ENCODE measurements at regions not wholly inside any gene's neighbourhood (a gene's known extent, or its start where the extent isn't known, plus 50 kb on each side); places are given as distances from the start of the nearest gene placed in this dataset.

- TF ChIP-seq CTCF (IDR thresholded peaks at IDR 0.05; ENCODE audit: low read depth, low read length) = no peak
- no peak for DNase-seq (ENCODE audit: low read depth, low spot score)
- in situ Hi-C loops (cut with HindIII; ENCODE audit: low sequenced_read_pairs) = no loop called here
- no peak overlapping the region for H3K4me3 ChIP-seq (ENCODE audit: low read depth, low read length)
These were observed 978.3 kb upstream of the TENM3 start for GRCh38 chr4:181264893-181265292.

- no peak for DNase-seq (ENCODE audit: low read depth, low spot score)
- in situ Hi-C loops (cut with HindIII; ENCODE audit: low sequenced_read_pairs) = no loop called here
- TF ChIP-seq CTCF (IDR thresholded peaks at IDR 0.05; ENCODE audit: low read depth, low read length) = no peak
- no peak overlapping the region for H3K4me3 ChIP-seq (ENCODE audit: low read depth, low read length)
These were observed 977.8 kb upstream of the TENM3 start for GRCh38 chr4:181265370-181265769.

- TF ChIP-seq CTCF (IDR thresholded peaks at IDR 0.05; ENCODE audit: low read depth, low read length) = no peak
- DNase-seq (ENCODE audit: low read depth, low spot score) = no peak
- in situ Hi-C loops (cut with HindIII; ENCODE audit: low sequenced_read_pairs) = no loop called here
- no peak overlapping the region for H3K4me3 ChIP-seq (ENCODE audit: low read depth, low read length)
These were observed 972.0 kb upstream of the TENM3 start for GRCh38 chr4:181271116-181271640.

- DNase-seq (ENCODE audit: low read depth, low spot score) = no peak
- in situ Hi-C loops (cut with HindIII; ENCODE audit: low sequenced_read_pairs) = no loop called here
- no peak overlapping the region for H3K4me3 ChIP-seq (ENCODE audit: low read depth, low read length)
- TF ChIP-seq CTCF (IDR thresholded peaks at IDR 0.05; ENCODE audit: low read depth, low read length) = no peak
These were observed 970.8 kb upstream of the TENM3 start for GRCh38 chr4:181272422-181272821.

GRCh38 chr4:181278941-181279340 lies 964.3 kb upstream of the TENM3 start:
- in situ Hi-C loops (cut with HindIII; ENCODE audit: low sequenced_read_pairs) = no loop called here
- DNase-seq (ENCODE audit: low read depth, low spot score) = no peak
- no peak for TF ChIP-seq CTCF (IDR thresholded peaks at IDR 0.05; ENCODE audit: low read depth, low read length)
- no peak overlapping the region for H3K4me3 ChIP-seq (ENCODE audit: low read depth, low read length)

- in situ Hi-C loops (cut with HindIII; ENCODE audit: low sequenced_read_pairs) = no loop called here
- H3K4me3 ChIP-seq (ENCODE audit: low read depth, low read length) = no peak overlapping the region
- TF ChIP-seq CTCF (IDR thresholded peaks at IDR 0.05; ENCODE audit: low read depth, low read length) = no peak
- no peak for DNase-seq (ENCODE audit: low read depth, low spot score)
These were observed 961.8 kb upstream of the TENM3 start for GRCh38 chr4:181281451-181281850.

GRCh38 chr4:181289198-181289597 lies 954.0 kb upstream of the TENM3 start:
- in situ Hi-C loops (cut with HindIII; ENCODE audit: low sequenced_read_pairs) = no loop called here
- TF ChIP-seq CTCF (IDR thresholded peaks at IDR 0.05; ENCODE audit: low read depth, low read length) = no peak
- DNase-seq (ENCODE audit: low read depth, low spot score) = no peak
- no peak overlapping the region for H3K4me3 ChIP-seq (ENCODE audit: low read depth, low read length)

Data from astrocyte of the spinal cord (primary cell).